ENCODE measurements at regions not wholly inside any gene's neighbourhood (a gene's known extent, or its start where the extent isn't known, plus 50 kb on each side); places are given as distances from the start of the nearest gene placed in this dataset.

GRCh38 chr11:10401696-10402392 is 53.2 kb upstream of the AMPD3 start:
- TF ChIP-seq CTCF (conservative IDR thresholded peaks at IDR 0.05 in 1 of 2, IDR thresholded peaks at IDR 0.05 in 1 of 2; ENCODE audit: low read depth in 1 of 2, low read length in 2 of 2), result no peak
- no peak for TF ChIP-seq EZH2 (IDR thresholded peaks at IDR 0.05; ENCODE audit: low read length, missing control alignments)

Data from fibroblast of lung (primary cell).